ENCODE measurements at regions not wholly inside any gene's neighbourhood (a gene's known extent, or its start where the extent isn't known, plus 50 kb on each side); places are given as distances from the start of the nearest gene placed in this dataset.

DNA sequence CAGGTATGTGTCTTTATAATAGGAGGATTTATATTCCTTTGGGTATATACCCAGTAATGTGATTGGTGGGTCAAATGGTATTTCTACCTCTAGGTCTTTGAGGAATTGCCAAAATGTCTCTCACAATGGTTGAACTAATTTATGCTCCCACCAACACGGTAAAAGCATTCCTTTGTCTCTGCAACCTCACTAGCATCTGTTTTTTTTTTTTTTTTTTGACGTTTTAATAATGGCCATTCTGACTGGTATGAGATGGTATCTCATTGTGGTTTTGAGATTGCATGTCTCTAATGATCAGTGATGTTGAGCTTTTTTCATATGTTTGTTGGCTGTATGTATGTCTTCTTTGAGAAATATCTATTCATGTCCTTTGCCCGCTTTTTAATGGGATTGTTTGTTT, 144.9 kb upstream of the RGS17 start:
- Mint-ChIP-seq H3K9me3 (no peaks in the 10 kb centered on the region), H3K27me3 (ENCODE audit: low read depth) (no peaks in the 10 kb centered on the region), H3K4me3 (no peak overlapping the region), H3K4me1 (no peaks in the 10 kb centered on the region), H3K27ac (no peak overlapping the region), H3K36me3 (ENCODE audit: low read depth) (no peaks in the 10 kb centered on the region)
- TF ChIP-seq, protein P1, sequence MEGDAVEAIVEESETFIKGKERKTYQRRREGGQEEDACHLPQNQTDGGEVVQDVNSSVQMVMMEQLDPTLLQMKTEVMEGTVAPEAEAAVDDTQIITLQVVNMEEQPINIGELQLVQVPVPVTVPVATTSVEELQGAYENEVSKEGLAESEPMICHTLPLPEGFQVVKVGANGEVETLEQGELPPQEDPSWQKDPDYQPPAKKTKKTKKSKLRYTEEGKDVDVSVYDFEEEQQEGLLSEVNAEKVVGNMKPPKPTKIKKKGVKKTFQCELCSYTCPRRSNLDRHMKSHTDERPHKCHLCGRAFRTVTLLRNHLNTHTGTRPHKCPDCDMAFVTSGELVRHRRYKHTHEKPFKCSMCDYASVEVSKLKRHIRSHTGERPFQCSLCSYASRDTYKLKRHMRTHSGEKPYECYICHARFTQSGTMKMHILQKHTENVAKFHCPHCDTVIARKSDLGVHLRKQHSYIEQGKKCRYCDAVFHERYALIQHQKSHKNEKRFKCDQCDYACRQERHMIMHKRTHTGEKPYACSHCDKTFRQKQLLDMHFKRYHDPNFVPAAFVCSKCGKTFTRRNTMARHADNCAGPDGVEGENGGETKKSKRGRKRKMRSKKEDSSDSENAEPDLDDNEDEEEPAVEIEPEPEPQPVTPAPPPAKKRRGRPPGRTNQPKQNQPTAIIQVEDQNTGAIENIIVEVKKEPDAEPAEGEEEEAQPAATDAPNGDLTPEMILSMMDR (IDR thresholded peaks at IDR 0.05; ENCODE audit: unreplicated experiment in 3 of 3), result no peak

DNA sequence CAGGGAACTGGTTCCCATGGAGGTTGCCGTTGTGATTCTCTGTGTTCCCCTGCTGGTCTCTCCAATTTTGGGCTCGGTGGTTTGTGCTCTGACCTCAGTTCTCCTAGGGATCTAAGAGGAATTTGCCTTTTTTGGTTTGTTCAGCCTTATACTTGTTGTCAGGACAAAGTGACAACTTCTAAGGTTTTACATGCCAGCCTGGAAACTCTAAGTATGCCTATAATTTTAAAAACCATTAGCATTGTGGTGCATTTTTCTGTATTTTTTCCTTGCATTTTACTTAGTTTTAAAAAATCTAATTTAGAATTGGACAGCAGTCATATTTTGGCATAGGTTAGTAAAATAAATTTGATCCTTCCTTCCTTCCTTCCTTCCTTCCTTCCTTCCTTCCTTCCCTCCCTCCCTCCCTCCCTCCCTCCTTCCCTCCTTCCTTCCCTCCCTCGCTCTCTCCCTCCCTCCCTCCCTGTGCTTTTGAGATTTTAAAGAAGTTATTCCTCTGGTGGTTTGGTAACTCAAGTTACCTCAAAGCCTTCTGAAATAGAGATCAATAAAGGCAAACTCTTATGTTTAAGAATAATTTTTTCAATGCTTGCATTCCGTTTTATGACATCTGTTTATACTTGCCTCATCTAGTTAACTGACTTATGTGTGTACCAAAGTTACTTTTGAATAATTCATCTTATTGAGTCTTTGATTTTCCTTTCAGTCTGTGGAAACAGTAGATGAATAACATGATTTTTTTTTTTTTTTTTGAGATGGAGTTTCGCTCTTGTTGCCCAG, 141.3 kb upstream of the RGS17 start:
- TF ChIP-seq, protein P1 (IDR thresholded peaks at IDR 0.05; ENCODE audit: unreplicated experiment in 3 of 3), result no peak
- Mint-ChIP-seq H3K36me3 (ENCODE audit: low read depth) (no peaks in the 10 kb centered on the region), H3K27ac (no peak overlapping the region), H3K27me3 (ENCODE audit: low read depth) (no peaks in the 10 kb centered on the region), H3K4me3 (no peak overlapping the region), H3K9me3 (no peaks in the 10 kb centered on the region), H3K4me1 (no peaks in the 10 kb centered on the region)

DNA sequence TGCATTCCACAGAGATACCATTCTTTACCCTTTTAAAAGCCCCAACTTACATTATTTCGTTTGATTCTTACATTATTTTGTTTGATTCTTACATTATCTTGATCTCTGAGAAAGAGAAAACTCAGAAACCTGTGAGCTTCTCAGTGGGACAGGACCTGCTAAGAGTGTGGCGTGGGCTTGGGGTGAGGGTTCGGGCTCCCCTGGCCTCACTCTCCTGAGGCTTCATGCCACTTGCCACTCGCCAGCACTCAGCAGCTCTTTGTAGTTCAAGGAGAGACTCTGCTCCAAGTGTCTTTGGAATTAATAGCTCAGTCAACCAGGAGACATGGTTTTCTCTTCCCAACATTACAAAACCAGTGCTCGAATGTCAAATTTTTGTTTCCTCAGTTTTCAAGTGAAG, 132.4 kb upstream of the RGS17 start:
- Mint-ChIP-seq H3K4me3 (no peak overlapping the region), H3K36me3 (ENCODE audit: low read depth) (no peaks in the 10 kb centered on the region), H3K27ac (no peak overlapping the region), H3K27me3 (ENCODE audit: low read depth) (no peaks in the 10 kb centered on the region), H3K4me1 (no peaks in the 10 kb centered on the region), H3K9me3 (no peaks in the 10 kb centered on the region)
- TF ChIP-seq, protein P1 (IDR thresholded peaks at IDR 0.05; ENCODE audit: unreplicated experiment in 3 of 3), result no peak

DNA sequence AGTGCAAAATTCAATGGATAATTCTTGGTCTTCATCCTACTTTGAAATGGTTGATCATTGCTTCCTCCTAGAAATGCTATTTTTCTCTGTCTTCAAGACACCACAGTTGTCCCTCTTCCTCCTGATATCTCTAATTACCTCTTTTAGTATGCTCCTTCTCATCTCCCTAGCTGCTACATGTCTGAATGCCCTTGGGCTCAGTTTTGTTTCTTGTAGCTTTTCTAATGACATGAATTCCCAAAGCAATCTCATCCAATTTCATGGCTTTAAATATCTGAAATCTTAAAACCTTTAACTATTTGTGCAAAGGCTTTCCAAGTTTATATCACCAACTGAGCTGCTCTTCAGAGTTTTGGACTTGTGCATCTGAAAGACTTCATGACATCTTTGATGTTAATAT, 120.2 kb upstream of the RGS17 start:
- no peaks in the 10 kb centered on the region for H3K27me3 Mint-ChIP-seq (ENCODE audit: low read depth)
- H3K9me3 Mint-ChIP-seq, result no peaks in the 10 kb centered on the region

DNA sequence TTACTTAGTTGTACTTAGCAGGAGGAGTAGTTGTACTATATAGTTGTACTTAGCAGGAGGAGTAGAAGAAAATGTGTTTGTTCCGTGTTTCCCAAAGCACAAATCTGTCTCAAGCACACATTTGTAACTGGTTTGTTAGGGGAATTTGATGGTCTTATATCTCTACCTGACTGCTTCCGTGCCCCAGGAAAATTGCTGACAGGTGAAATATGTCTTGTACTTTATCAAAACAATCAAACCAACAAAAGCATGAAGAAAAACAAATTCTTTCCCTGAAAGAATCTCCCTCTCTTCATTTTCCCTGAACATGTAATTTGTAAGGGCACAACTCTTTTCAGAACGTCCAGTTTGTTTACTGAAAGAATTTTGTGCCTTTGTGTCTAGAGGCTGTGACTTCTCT, 106.6 kb upstream of the RGS17 start:
- no peaks in the 10 kb centered on the region for H3K4me1 Mint-ChIP-seq
- TF ChIP-seq, protein P1 (IDR thresholded peaks at IDR 0.05; ENCODE audit: unreplicated experiment in 3 of 3), result no peak
- no peaks in the 10 kb centered on the region for H3K36me3 Mint-ChIP-seq (ENCODE audit: low read depth)
- H3K4me3 Mint-ChIP-seq, result no peak overlapping the region
- no peaks in the 10 kb centered on the region for H3K9me3 Mint-ChIP-seq
- no peak overlapping the region for H3K27ac Mint-ChIP-seq
- H3K27me3 Mint-ChIP-seq (ENCODE audit: low read depth), result no peaks in the 10 kb centered on the region

More for the DNA sequence above, 120.2 kb upstream of the RGS17 start:
- TF ChIP-seq, protein P1 (IDR thresholded peaks at IDR 0.05; ENCODE audit: unreplicated experiment in 3 of 3), result no peak
- Mint-ChIP-seq H3K4me1 (no peaks in the 10 kb centered on the region), H3K27ac (no peak overlapping the region), H3K4me3 (no peak overlapping the region), H3K36me3 (ENCODE audit: low read depth) (no peaks in the 10 kb centered on the region)

DNA sequence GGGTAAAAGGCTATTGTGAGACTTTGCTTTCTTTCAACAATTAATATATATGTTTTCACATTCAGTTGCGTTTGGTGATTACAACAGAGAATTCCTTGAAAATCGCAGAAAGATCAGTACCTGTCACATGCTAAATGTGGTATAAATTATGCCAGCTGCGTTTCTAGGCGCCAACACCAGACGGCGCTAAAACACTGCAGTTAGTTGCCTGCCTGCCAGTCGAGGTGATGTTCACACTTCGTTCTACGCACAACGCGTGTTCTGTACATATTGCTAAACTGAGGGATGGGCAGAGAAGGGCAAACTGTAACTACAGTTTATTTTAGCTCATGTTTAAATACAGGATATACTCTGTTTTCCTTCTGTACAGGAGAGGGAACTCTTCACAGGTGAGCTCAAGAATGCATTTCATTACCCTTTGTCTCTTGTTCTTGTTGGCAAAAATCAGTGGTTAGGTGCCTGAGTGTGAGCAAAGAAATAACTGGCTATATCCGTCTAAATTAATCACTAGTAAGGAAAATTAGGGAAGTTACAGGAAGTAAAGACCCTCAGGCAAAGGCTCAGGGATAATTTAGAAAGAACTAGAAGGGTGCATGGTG, 100.1 kb upstream of the RGS17 start:
- H3K9me3 Mint-ChIP-seq, result no peaks in the 10 kb centered on the region
- no peaks in the 10 kb centered on the region for H3K36me3 Mint-ChIP-seq (ENCODE audit: low read depth)
- H3K27me3 Mint-ChIP-seq (ENCODE audit: low read depth), result no peaks in the 10 kb centered on the region
- no peaks in the 10 kb centered on the region for H3K4me1 Mint-ChIP-seq
- H3K27ac Mint-ChIP-seq, result no peak overlapping the region
- TF ChIP-seq, protein P1 (IDR thresholded peaks at IDR 0.05; ENCODE audit: unreplicated experiment in 3 of 3), result peak; percentile 87 to 97 (median 95)
- no peak overlapping the region for H3K4me3 Mint-ChIP-seq

All from nephron (organoid).